SK-N-SH (cell line): ENCODE measurements at regions not wholly inside any gene's neighbourhood (a gene's known extent, or its start where the extent isn't known, plus 50 kb on each side); places are given as distances from the start of the nearest gene placed in this dataset.

ENCODE experiments used
- CTCF ChIA-PET: fragments of 300-600, 350-600 bp; formaldehyde crosslinking; extraction: SDS; loops from one replicate; lab custom pipeline; 2021; lab: Yijun Ruan, JAX
- POLR2A ChIA-PET: fragments of 350-600 bp; sonication (Branson Sonifier 250); formaldehyde crosslinking; extraction: SDS; loops from one replicate; lab custom pipeline; 2020; ENCODE audit warnings: antibody characterized with exemption, inconsistent platforms; lab: Yijun Ruan, JAX
- DNase-seq: peaks from one replicate; pipeline ENCODE4 v3.0.0; 2012
- H2AFZ ChIP-seq: fragments of 200-600 bp; sonication (generic); 2 replicates; pipeline ENCODE4 v1.8.1; 2016; ENCODE audit warnings: antibody characterized with exemption, mild to moderate bottlenecking, low read depth
- H3F3A ChIP-seq: fragments of 200-600 bp; sonication (generic); replicated peaks from 2 replicates; pipeline ENCODE3; 2016; ENCODE audit warnings: antibody characterized with exemption, mild to moderate bottlenecking; ENCODE audit not compliant: insufficient read depth
- H3K27ac ChIP-seq, 2 experiments: fragments of 200-500 bp in 1 of 2; fragments of 200-600 bp in 1 of 2; sonication (Bioruptor generic) in 1 of 2; sonication (generic), shearing (Covaris generic) in 1 of 2; 2 replicates each; pipeline versions ENCODE4 v1.5.1 to v1.6.1; 2014 to 2016; ENCODE audit warnings: low read depth in 2 of 2, inconsistent platforms in 1 of 2, low read length in 1 of 2, mild to moderate bottlenecking in 1 of 2, mixed read lengths in 1 of 2
- H3K27me3 ChIP-seq: fragments of 200-600 bp; sonication (generic), shearing (Covaris generic); 2 replicates; pipeline ENCODE4 v1.6.1; 2016; ENCODE audit warnings: mixed run types; ENCODE audit not compliant: insufficient read depth
- H3K36me3 ChIP-seq, 2 experiments: fragments of 200-500 bp in 1 of 2; fragments of 200-600 bp in 1 of 2; sonication (Bioruptor generic) in 1 of 2; sonication (generic) in 1 of 2; replicated peaks in 1 of 2; 2 replicates each; pipeline versions ENCODE3 to v1.5.1; 2014 to 2016; ENCODE audit warnings: low read length in 1 of 2, mild to moderate bottlenecking in 1 of 2; ENCODE audit not compliant: insufficient read depth in 2 of 2, control insufficient read depth in 1 of 2
- H3K4me1 ChIP-seq, 2 experiments: fragments of 200-500 bp in 1 of 2; fragments of 200-600 bp in 1 of 2; sonication (Bioruptor generic) in 1 of 2; sonication (generic), shearing (Covaris generic) in 1 of 2; 2 replicates each; pipeline versions ENCODE4 v1.5.1 to v1.6.1; 2014 to 2016; ENCODE audit warnings: low read depth in 1 of 2, low read length in 1 of 2, mixed run types in 1 of 2; ENCODE audit not compliant: insufficient read depth in 2 of 2, control insufficient read depth in 1 of 2
- H3K4me2 ChIP-seq: fragments of 200-600 bp; sonication (generic), shearing (Covaris generic); 2 replicates; pipeline ENCODE4 v1.6.1; 2017; ENCODE audit warnings: mixed run types
- H3K4me3 ChIP-seq, 2 experiments: fragments of 200-500 bp in 1 of 2; fragments of 200-600 bp in 1 of 2; sonication (Bioruptor generic) in 1 of 2; sonication (generic), shearing (Covaris generic) in 1 of 2; 2 replicates each; pipeline versions ENCODE4 v1.5.1 to v1.8.1; 2014 to 2016; ENCODE audit warnings: low read depth in 2 of 2, inconsistent platforms in 1 of 2, low read length in 1 of 2, mild to moderate bottlenecking in 1 of 2, mixed read lengths in 1 of 2, moderate library complexity in 1 of 2
- H3K79me2 ChIP-seq: fragments of 200-600 bp; sonication (generic); 2 replicates; pipeline ENCODE4 v1.8.1; 2017; ENCODE audit warnings: mild to moderate bottlenecking; ENCODE audit not compliant: insufficient read depth
- H3K9ac ChIP-seq: fragments of 200-600 bp; sonication (generic); 2 replicates; pipeline ENCODE4 v1.6.1; 2017; ENCODE audit warnings: mixed run types
- H3K9me2 ChIP-seq: fragments of 200-600 bp; sonication (generic); 2 replicates; pipeline ENCODE4 v1.6.1; 2017; ENCODE audit warnings: mixed run types
- H3K9me3 ChIP-seq: fragments of 200-600 bp; sonication (generic); 2 replicates; pipeline ENCODE4 v1.6.1; 2017; ENCODE audit warnings: mixed run types, mild to moderate bottlenecking, moderate library complexity
- H4K20me1 ChIP-seq: fragments of 200-600 bp; sonication (generic); 2 replicates; pipeline ENCODE4 v1.6.1; 2017; ENCODE audit warnings: mild to moderate bottlenecking, mixed run types; ENCODE audit not compliant: insufficient read depth
- CHD2 ChIP-seq: fragments of 150-350 bp; IDR thresholded peaks from 2 replicates; pipeline ENCODE4 v1.6.1; 2018; ENCODE audit warnings: low read length; ENCODE audit not compliant: partially characterized antibody
- FOXJ3 ChIP-seq: sonication (generic); formaldehyde crosslinking; IDR thresholded peaks from 2 replicates; pipeline ENCODE4 v1.5.1; 2020; ENCODE audit warnings: mild to moderate bottlenecking, missing genetic modification reagents
- NFIC ChIP-seq: IDR thresholded peaks from 2 replicates; pipeline ENCODE4 v1.4.0; 2012; ENCODE audit warnings: borderline replicate concordance
- NRF1 ChIP-seq: IDR thresholded peaks from 2 replicates; pipeline ENCODE4 v1.6.1; 2012; ENCODE audit warnings: low read depth, mild to moderate bottlenecking, low read length
- RAD21 ChIP-seq: IDR thresholded peaks from 2 replicates; pipeline ENCODE4 v1.6.1; 2012; ENCODE audit warnings: mild to moderate bottlenecking, low read length
- TAF1 ChIP-seq: IDR thresholded peaks from 2 replicates; pipeline ENCODE4 v1.6.1; 2012; ENCODE audit warnings: low read depth, mild to moderate bottlenecking, low read length, moderate library complexity, borderline replicate concordance
- WGBS: methylation state at CpG from one replicate; pipeline ENCODE4 v1.1.6; 2017; ENCODE audit warnings: low lambda C conversion rate; 5-methylcytosine and 5-hydroxymethylcytosine counted together
- TF ChIP-seq, protein P1 (sequence below): fragments of 150-350 bp; IDR thresholded peaks from 2 replicates; pipeline ENCODE4 v1.6.1; 2017; ENCODE audit warnings: antibody characterized with exemption, low read length, low read depth, borderline replicate concordance
- TF ChIP-seq, protein P2 (sequence below): IDR thresholded peaks from 2 replicates; pipeline ENCODE4 v1.4.0; 2012; ENCODE audit warnings: low read depth
- TF ChIP-seq, protein P3 (sequence below): fragments of 150-350 bp; IDR thresholded peaks from 2 replicates; pipeline ENCODE4 v1.6.1; 2016; ENCODE audit warnings: mild to moderate bottlenecking, low read depth, low read length
- TF ChIP-seq, protein P4 (sequence below): IDR thresholded peaks from 2 replicates; pipeline ENCODE4 v1.4.0; 2012; ENCODE audit warnings: low read depth, borderline replicate concordance
- TF ChIP-seq, protein P5 (sequence below): IDR thresholded peaks from 2 replicates; pipeline ENCODE4 v1.6.1; 2012; ENCODE audit warnings: mild to moderate bottlenecking, low read depth, low read length, moderate library complexity

DNA sequence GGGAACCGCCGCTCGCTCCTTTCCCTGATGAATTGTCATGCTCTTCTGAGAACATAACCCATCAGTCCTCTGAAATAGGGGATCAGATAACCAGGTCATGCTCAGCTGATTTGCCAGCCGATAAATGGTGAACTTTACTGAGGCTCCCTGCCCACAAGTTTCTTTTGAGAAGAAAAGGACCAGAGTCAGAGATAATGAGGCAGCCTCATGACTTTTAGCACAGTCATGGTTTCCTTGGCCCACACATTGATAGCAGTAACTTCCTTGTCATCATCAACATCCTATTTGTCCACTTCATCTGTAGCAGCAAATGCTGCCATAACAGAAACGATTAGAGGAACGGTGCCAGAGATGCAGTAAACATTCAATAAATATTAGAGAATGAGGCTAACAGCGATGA, 509.0 kb downstream of the GATA3 start:
- Histone ChIP-seq H3K4me3 (no peak overlapping the region), H3K79me2 (no peaks in the 10 kb centered on the region), H3F3A (no peaks in the 10 kb centered on the region), H2AFZ (no peak overlapping the region), H3K9ac (no peak overlapping the region), H3K27me3 (no peaks in the 10 kb centered on the region), H3K27ac (no peak overlapping the region), H4K20me1 (no peaks in the 10 kb centered on the region), H3K36me3 (no peaks in the 10 kb centered on the region), H3K4me2 (no peak overlapping the region), H3K9me2 (no peaks in the 10 kb centered on the region), H3K9me3 (no peaks in the 10 kb centered on the region), H3K4me1 (no peaks in the 10 kb centered on the region)
- ChIA-PET CTCF (no interaction called here), POLR2A (no interaction called here)
- no peak for DNase-seq
- TF ChIP-seq, protein P1, sequence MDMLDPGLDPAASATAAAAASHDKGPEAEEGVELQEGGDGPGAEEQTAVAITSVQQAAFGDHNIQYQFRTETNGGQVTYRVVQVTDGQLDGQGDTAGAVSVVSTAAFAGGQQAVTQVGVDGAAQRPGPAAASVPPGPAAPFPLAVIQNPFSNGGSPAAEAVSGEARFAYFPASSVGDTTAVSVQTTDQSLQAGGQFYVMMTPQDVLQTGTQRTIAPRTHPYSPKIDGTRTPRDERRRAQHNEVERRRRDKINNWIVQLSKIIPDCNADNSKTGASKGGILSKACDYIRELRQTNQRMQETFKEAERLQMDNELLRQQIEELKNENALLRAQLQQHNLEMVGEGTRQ: no peak
- TF ChIP-seq, protein P2, sequence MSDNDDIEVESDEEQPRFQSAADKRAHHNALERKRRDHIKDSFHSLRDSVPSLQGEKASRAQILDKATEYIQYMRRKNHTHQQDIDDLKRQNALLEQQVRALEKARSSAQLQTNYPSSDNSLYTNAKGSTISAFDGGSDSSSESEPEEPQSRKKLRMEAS: no peak
- TF ChIP-seq FOXJ3 (CRISPR knock-in tag): no peak
- TF ChIP-seq RAD21: no peak
- no peak for TF ChIP-seq NRF1
- TF ChIP-seq NFIC: no peak
- no peak for TF ChIP-seq CHD2
- 70% methylated on average over 7 of the region's 7 CpGs for WGBS

DNA sequence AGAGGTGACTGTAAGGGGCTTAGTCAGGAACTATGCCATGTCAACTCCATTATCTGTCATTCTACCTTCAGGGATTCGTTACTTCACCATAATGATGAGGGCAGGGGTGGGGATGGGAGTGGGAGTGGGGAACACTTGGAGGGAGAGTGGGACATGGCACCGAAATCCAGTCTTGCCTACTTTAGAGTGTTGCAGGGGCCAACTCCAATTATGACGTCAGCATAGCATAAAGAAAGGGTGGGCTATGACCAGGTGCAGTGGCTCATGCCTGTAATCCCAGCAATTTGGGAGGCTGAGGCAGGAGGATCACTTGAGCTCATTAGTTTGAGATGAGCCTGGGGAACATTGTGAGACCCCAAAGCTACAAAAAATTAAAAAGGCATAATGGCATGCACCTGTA, 512.2 kb downstream of the GATA3 start:
- no peak for TF ChIP-seq TAF1
- TF ChIP-seq, protein P3, sequence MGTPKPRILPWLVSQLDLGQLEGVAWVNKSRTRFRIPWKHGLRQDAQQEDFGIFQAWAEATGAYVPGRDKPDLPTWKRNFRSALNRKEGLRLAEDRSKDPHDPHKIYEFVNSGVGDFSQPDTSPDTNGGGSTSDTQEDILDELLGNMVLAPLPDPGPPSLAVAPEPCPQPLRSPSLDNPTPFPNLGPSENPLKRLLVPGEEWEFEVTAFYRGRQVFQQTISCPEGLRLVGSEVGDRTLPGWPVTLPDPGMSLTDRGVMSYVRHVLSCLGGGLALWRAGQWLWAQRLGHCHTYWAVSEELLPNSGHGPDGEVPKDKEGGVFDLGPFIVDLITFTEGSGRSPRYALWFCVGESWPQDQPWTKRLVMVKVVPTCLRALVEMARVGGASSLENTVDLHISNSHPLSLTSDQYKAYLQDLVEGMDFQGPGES: no peak
- TF ChIP-seq, protein P4, sequence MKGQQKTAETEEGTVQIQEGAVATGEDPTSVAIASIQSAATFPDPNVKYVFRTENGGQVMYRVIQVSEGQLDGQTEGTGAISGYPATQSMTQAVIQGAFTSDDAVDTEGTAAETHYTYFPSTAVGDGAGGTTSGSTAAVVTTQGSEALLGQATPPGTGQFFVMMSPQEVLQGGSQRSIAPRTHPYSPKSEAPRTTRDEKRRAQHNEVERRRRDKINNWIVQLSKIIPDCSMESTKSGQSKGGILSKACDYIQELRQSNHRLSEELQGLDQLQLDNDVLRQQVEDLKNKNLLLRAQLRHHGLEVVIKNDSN: no peak
- TF ChIP-seq, protein P5, sequence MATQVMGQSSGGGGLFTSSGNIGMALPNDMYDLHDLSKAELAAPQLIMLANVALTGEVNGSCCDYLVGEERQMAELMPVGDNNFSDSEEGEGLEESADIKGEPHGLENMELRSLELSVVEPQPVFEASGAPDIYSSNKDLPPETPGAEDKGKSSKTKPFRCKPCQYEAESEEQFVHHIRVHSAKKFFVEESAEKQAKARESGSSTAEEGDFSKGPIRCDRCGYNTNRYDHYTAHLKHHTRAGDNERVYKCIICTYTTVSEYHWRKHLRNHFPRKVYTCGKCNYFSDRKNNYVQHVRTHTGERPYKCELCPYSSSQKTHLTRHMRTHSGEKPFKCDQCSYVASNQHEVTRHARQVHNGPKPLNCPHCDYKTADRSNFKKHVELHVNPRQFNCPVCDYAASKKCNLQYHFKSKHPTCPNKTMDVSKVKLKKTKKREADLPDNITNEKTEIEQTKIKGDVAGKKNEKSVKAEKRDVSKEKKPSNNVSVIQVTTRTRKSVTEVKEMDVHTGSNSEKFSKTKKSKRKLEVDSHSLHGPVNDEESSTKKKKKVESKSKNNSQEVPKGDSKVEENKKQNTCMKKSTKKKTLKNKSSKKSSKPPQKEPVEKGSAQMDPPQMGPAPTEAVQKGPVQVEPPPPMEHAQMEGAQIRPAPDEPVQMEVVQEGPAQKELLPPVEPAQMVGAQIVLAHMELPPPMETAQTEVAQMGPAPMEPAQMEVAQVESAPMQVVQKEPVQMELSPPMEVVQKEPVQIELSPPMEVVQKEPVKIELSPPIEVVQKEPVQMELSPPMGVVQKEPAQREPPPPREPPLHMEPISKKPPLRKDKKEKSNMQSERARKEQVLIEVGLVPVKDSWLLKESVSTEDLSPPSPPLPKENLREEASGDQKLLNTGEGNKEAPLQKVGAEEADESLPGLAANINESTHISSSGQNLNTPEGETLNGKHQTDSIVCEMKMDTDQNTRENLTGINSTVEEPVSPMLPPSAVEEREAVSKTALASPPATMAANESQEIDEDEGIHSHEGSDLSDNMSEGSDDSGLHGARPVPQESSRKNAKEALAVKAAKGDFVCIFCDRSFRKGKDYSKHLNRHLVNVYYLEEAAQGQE: no peak
- H3K4me1 ChIP-seq: no peaks in the 10 kb centered on the region
- no peak overlapping the region for H2AFZ ChIP-seq
- no peak overlapping the region for H3K9ac ChIP-seq
- no peaks in the 10 kb centered on the region for H3F3A ChIP-seq
- no peaks in the 10 kb centered on the region for H4K20me1 ChIP-seq
- no peaks in the 10 kb centered on the region for H3K9me3 ChIP-seq
- H3K4me2 ChIP-seq: no peak overlapping the region
- DNase-seq: no peak
- H3K27me3 ChIP-seq: no peaks in the 10 kb centered on the region
- no peaks in the 10 kb centered on the region for H3K79me2 ChIP-seq
- H3K9me2 ChIP-seq: no peaks in the 10 kb centered on the region
- ChIA-PET POLR2A (no interaction called here), CTCF (no interaction called here)
- no peaks in the 10 kb centered on the region for H3K36me3 ChIP-seq
- H3K27ac ChIP-seq: no peak overlapping the region
- 26% methylated on average over 3 of the region's 3 CpGs for WGBS
- no peak overlapping the region for H3K4me3 ChIP-seq
